Type B pancreatic cell (in vitro differentiated cells): ENCODE measurements at regions not wholly inside any gene's neighbourhood (a gene's known extent, or its start where the extent isn't known, plus 50 kb on each side); places are given as distances from the start of the nearest gene placed in this dataset.

Experiments
- DNase-seq: peaks from one replicate; pipeline ENCODE4 v3.0.0; 2021; ENCODE audit warnings: mixed read lengths; ENCODE audit not compliant: unreplicated experiment; ENCODE audit errors: extremely low spot score
- H3K27ac Mint-ChIP-seq: 2 replicates; pipeline ENCODE4 v1.8.0; 2021; ENCODE audit warnings: mild to moderate bottlenecking, mixed read lengths
- H3K27me3 Mint-ChIP-seq: 2 replicates; pipeline ENCODE4 v1.8.0; 2021; ENCODE audit warnings: mixed read lengths
- H3K36me3 Mint-ChIP-seq: 2 replicates; pipeline ENCODE4 v1.8.0; 2021; ENCODE audit warnings: mixed read lengths
- H3K4me1 Mint-ChIP-seq: one replicate; pipeline ENCODE4 v1.8.0; 2021; ENCODE audit warnings: mixed read lengths; ENCODE audit not compliant: unreplicated experiment
- H3K4me3 Mint-ChIP-seq: 2 replicates; pipeline ENCODE4 v1.8.0; 2021; ENCODE audit warnings: mild to moderate bottlenecking, mixed read lengths
- H3K9me3 Mint-ChIP-seq: 2 replicates; pipeline ENCODE4 v1.8.0; 2021; ENCODE audit warnings: mixed read lengths
- TF ChIP-seq, protein P1 (sequence below): fragments of 200-600 bp; sonication (generic); conservative IDR thresholded peaks from 2 replicates; pipeline ENCODE4 v1.5.0; 2021; ENCODE audit warnings: antibody characterized with exemption, mild to moderate bottlenecking

DNA sequence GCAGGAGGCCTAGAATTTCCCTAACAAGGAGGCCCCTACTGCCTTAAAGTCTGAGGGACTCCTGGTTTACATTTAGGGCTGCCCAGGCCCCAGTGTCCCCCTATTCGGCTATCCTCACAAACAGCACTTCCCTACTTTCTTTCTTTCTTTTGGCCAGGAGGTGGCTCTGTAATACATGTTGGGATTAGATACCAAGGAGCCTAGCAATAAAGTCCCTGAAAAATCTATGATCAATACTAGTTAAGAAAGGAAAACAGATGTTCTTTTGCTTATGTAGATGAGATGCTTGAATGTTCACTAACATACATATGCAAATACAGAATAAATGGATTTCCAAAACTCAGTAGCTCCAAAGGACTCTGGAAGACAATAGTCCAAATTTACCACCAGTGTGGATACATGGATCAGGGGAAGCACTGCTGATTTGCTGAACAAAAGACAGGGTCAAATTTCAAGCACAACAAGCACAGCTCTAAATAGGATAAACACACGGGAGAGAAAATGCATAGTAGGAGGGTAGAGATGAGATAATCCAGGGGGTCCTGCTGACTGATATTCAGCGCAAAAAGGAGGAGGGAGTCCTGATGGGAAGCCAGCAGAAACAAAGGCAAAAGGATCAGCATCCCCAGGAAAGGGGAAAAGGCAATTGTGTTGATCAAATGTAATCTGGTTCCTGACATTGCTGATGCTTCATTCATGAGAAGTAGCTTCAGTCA lies 240.0 kb downstream of the NUF2 start:
- no peak for DNase-seq
- Mint-ChIP-seq H3K4me1 (peaks cover 26% of the 10 kb centered on the region), H3K27ac (no peak overlapping the region), H3K9me3 (no peaks in the 10 kb centered on the region), H3K27me3 (no peaks in the 10 kb centered on the region), H3K4me3 (no peak overlapping the region), H3K36me3 (peaks cover 3% of the 10 kb centered on the region)
- TF ChIP-seq, protein P1, sequence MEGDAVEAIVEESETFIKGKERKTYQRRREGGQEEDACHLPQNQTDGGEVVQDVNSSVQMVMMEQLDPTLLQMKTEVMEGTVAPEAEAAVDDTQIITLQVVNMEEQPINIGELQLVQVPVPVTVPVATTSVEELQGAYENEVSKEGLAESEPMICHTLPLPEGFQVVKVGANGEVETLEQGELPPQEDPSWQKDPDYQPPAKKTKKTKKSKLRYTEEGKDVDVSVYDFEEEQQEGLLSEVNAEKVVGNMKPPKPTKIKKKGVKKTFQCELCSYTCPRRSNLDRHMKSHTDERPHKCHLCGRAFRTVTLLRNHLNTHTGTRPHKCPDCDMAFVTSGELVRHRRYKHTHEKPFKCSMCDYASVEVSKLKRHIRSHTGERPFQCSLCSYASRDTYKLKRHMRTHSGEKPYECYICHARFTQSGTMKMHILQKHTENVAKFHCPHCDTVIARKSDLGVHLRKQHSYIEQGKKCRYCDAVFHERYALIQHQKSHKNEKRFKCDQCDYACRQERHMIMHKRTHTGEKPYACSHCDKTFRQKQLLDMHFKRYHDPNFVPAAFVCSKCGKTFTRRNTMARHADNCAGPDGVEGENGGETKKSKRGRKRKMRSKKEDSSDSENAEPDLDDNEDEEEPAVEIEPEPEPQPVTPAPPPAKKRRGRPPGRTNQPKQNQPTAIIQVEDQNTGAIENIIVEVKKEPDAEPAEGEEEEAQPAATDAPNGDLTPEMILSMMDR = peak; percentile 69

DNA sequence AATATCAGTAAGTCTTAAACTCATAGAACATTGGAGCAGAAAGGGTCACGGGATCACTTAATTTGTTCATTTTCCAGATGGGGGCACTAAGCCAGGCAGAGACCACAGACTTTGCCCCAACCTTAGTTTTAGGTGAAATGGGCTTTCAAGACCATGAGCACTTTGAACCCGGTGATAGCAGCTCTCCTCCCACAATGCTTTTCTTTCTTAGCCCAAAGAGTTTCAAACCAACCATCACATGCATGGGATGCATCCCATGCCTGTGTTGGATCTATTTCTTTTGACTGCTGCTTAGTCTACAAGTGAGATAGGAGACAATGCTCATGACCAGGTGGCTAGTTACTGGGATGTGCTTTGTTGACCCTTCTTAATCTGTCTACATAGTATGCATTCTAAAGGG lies 240.6 kb downstream of the NUF2 start:
- no peak overlapping the region for H3K4me3 Mint-ChIP-seq
- H3K36me3 Mint-ChIP-seq = peaks cover 3% of the 10 kb centered on the region
- no peak overlapping the region for H3K27ac Mint-ChIP-seq
- H3K27me3 Mint-ChIP-seq = no peaks in the 10 kb centered on the region
- H3K9me3 Mint-ChIP-seq = no peaks in the 10 kb centered on the region
- TF ChIP-seq, protein P1 = no peak
- DNase-seq = no peak
- peaks cover 26% of the 10 kb centered on the region for H3K4me1 Mint-ChIP-seq

DNA sequence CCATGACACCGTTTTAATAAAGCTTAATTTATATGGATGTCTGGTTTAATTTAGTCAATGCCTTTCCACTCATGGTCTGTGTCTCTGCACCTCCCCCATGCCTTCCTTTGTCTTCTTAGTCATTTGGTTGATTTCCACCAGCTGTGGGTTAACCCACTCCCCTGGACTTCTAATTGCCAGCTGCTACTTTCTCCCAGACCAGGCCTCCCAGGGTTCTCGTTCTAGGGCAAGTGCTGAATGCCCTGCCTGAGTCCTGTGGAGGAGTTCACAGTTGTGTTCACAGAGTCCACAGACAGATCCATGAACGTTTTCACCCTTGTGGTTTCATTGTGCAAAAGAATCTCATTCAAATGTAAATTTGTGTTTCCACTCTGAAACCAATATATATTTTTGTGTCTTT lies 243.4 kb downstream of the NUF2 start:
- H3K27ac Mint-ChIP-seq = peak overlapping the region; percentile 16
- no peaks in the 10 kb centered on the region for H3K27me3 Mint-ChIP-seq
- H3K4me3 Mint-ChIP-seq = no peak overlapping the region
- H3K4me1 Mint-ChIP-seq = peaks cover 26% of the 10 kb centered on the region
- no peak for DNase-seq
- H3K9me3 Mint-ChIP-seq = no peaks in the 10 kb centered on the region
- TF ChIP-seq, protein P1 = no peak
- H3K36me3 Mint-ChIP-seq = peaks cover 3% of the 10 kb centered on the region

DNA sequence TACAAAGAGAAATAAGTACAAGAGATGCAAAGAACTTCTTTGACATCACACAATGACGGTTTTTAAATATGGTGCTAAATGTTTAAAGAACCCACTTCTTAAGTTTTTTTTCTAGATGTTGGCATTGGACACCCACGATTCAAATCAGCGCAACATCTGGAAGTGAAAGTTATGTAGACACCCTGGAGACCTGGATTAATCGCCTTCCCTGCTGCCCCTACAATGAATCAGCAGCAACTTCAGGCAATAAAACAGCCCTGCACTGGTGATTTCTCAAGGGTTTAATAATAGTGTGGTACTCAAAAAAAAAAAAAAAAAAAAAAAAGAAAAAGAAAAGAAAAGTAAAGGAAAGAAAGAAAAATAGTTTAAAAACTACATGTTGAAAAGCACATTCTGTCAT lies 248.3 kb downstream of the NUF2 start:
- no peak for DNase-seq
- no peaks in the 10 kb centered on the region for H3K36me3 Mint-ChIP-seq
- no peaks in the 10 kb centered on the region for H3K27me3 Mint-ChIP-seq
- peaks cover 4% of the 10 kb centered on the region for H3K4me1 Mint-ChIP-seq
- peak overlapping the region; percentile 35 for H3K4me3 Mint-ChIP-seq
- H3K27ac Mint-ChIP-seq = no peak overlapping the region
- no peaks in the 10 kb centered on the region for H3K9me3 Mint-ChIP-seq
- TF ChIP-seq, protein P1 = no peak

DNA sequence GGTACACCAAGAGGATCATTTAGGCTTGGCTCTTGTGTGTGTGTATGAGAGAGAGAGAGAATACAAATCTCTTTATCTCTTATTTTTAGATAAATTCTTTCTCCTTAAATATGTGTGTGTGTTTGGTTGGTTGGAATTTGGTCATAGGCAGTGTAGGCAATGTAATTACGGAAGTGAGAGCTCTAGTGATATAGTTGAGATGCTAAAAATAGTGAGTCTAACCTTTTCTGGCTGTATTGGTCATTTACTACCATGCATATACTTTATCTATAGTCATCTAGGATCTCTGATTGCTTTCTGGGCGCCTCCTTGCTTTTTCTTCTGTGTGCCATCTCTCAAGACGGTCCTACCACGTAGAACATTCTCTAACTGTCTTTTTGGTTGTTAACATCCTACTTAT lies 250.2 kb downstream of the NUF2 start:
- H3K4me1 Mint-ChIP-seq = no peaks in the 10 kb centered on the region
- TF ChIP-seq, protein P1 = no peak
- no peaks in the 10 kb centered on the region for H3K9me3 Mint-ChIP-seq
- no peak for DNase-seq
- H3K27me3 Mint-ChIP-seq = no peaks in the 10 kb centered on the region
- H3K36me3 Mint-ChIP-seq = no peaks in the 10 kb centered on the region
- no peak overlapping the region for H3K4me3 Mint-ChIP-seq
- no peak overlapping the region for H3K27ac Mint-ChIP-seq
